Liver (tissue), 3 donors: ENCODE measurements at regions not wholly inside any gene's neighbourhood (a gene's known extent, or its start where the extent isn't known, plus 50 kb on each side); places are given as distances from the start of the nearest gene placed in this dataset.
"Not testable (repeated sequence)": the region's sequence is repeated elsewhere in the genome, so short reads cannot be mapped to it uniquely, and the experiment has no call there.

Experiments
- ATF3 ChIP-seq: IDR thresholded peaks from 2 replicates; pipeline ENCODE4 v1.6.1; 2016; ENCODE audit warnings: antibody characterized with exemption
- FOXA1 ChIP-seq: IDR thresholded peaks from 2 replicates; pipeline ENCODE4 v1.6.1; 2016; ENCODE audit warnings: antibody characterized with exemption
- GABPA ChIP-seq, 2 donors: IDR thresholded peaks in 1 of 2; conservative IDR thresholded peaks in 1 of 2; 2 replicates each; pipeline ENCODE4 v1.6.1; 2016; ENCODE audit warnings: antibody characterized with exemption in 2 of 2, mild to moderate bottlenecking in 1 of 2, moderate library complexity in 1 of 2
- HNF4G ChIP-seq: IDR thresholded peaks from 2 replicates; pipeline ENCODE4 v1.6.1; 2016; ENCODE audit warnings: antibody characterized with exemption
- JUND ChIP-seq, 2 donors: IDR thresholded peaks; 2 replicates each; pipeline ENCODE4 v1.6.1; 2016; ENCODE audit warnings: antibody characterized with exemption in 2 of 2
- NR2F2 ChIP-seq: IDR thresholded peaks from 2 replicates; pipeline ENCODE4 v1.6.1; 2016; ENCODE audit warnings: antibody characterized with exemption
- RAD21 ChIP-seq, 2 donors: IDR thresholded peaks; 2 replicates each; pipeline ENCODE4 v1.6.1; 2016; ENCODE audit warnings: antibody characterized with exemption in 2 of 2, mild to moderate bottlenecking in 2 of 2
- REST ChIP-seq: IDR thresholded peaks from 2 replicates; pipeline ENCODE4 v1.6.1; 2016; ENCODE audit warnings: antibody characterized with exemption, mild to moderate bottlenecking
- SP1 ChIP-seq: IDR thresholded peaks from 2 replicates; pipeline ENCODE4 v1.6.1; 2018; ENCODE audit warnings: antibody characterized with exemption, mild to moderate bottlenecking
- TAF1 ChIP-seq: conservative IDR thresholded peaks from 2 replicates; pipeline ENCODE4 v1.6.1; 2016; ENCODE audit warnings: antibody characterized with exemption, mild to moderate bottlenecking
- YY1 ChIP-seq: IDR thresholded peaks from 2 replicates; pipeline ENCODE4 v1.6.1; 2016; ENCODE audit warnings: antibody characterized with exemption, mild to moderate bottlenecking
- ZBTB33 ChIP-seq: IDR thresholded peaks from 2 replicates; pipeline ENCODE4 v1.6.1; 2016; ENCODE audit warnings: antibody characterized with exemption
- TF ChIP-seq, protein P1 (sequence below): fragments of 150-350 bp; IDR thresholded peaks from 2 replicates; pipeline ENCODE4 v1.5.1; 2017; ENCODE audit warnings: improper control_type of control experiment, low read depth, low read length; ENCODE audit not compliant: missing input control
- TF ChIP-seq, protein P2 (sequence below): IDR thresholded peaks from 2 replicates; pipeline ENCODE4 v1.6.1; 2016; ENCODE audit warnings: antibody characterized with exemption
- donor health status: healthy.
- donor health status: healthy.

DNA sequence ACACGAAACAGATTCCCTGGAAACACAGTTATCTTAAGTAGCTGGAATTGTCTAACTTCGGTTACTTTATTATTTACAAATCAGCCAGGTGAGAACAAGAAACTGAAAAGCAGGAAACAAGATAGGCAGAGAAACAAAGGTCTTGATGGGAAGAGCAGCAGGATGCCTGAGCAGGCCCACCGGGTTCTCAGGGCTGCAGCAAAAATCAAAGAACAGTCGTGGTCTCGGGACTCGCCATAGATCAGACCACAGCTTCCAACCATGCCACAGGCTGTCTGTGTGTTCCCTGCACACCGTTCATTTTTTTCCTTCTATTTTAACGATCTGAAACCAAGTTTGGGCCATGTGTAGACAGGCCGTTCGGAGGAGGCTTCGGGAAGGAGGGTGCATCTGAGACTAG, 62.7 kb upstream of the SOX11 start:
- TF ChIP-seq SP1; JUND (IDR thresholded peaks at IDR 0.05); ATF3; NR2F2; GABPA (IDR thresholded peaks at IDR 0.05 in 1 of 2, conservative IDR thresholded peaks at IDR 0.05 in 1 of 2); REST; ZBTB33; YY1; FOXA1; HNF4G; TAF1; RAD21 (IDR thresholded peaks at IDR 0.05): not testable (repeated sequence)
- TF ChIP-seq, protein P1, sequence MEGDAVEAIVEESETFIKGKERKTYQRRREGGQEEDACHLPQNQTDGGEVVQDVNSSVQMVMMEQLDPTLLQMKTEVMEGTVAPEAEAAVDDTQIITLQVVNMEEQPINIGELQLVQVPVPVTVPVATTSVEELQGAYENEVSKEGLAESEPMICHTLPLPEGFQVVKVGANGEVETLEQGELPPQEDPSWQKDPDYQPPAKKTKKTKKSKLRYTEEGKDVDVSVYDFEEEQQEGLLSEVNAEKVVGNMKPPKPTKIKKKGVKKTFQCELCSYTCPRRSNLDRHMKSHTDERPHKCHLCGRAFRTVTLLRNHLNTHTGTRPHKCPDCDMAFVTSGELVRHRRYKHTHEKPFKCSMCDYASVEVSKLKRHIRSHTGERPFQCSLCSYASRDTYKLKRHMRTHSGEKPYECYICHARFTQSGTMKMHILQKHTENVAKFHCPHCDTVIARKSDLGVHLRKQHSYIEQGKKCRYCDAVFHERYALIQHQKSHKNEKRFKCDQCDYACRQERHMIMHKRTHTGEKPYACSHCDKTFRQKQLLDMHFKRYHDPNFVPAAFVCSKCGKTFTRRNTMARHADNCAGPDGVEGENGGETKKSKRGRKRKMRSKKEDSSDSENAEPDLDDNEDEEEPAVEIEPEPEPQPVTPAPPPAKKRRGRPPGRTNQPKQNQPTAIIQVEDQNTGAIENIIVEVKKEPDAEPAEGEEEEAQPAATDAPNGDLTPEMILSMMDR, result not testable (repeated sequence)
- TF ChIP-seq, protein P2, sequence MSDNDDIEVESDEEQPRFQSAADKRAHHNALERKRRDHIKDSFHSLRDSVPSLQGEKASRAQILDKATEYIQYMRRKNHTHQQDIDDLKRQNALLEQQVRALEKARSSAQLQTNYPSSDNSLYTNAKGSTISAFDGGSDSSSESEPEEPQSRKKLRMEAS, result not testable (repeated sequence)
